Testis (tissue), 2 donors: ENCODE measurements at regions not wholly inside any gene's neighbourhood (a gene's known extent, or its start where the extent isn't known, plus 50 kb on each side); places are given as distances from the start of the nearest gene placed in this dataset.

Experiments used
- POLR2A ChIP-seq: fragments of 450-650 bp; IDR thresholded peaks from one replicate; pipeline ENCODE4 v1.6.1; 2017; ENCODE audit warnings: antibody characterized with exemption, mild to moderate bottlenecking, moderate library complexity
- TF ChIP-seq, protein P1 (sequence below), 3 experiments: fragments of 450-650 bp in 2 of 3; fragments of 200-600 bp in 1 of 3; sonication (generic) in 1 of 3; IDR thresholded peaks; one replicate each; pipeline ENCODE4 v1.5.1; 2016 to 2019; ENCODE audit warnings: antibody characterized with exemption in 3 of 3, mild to moderate bottlenecking in 2 of 3, moderate library complexity in 1 of 3

DNA sequence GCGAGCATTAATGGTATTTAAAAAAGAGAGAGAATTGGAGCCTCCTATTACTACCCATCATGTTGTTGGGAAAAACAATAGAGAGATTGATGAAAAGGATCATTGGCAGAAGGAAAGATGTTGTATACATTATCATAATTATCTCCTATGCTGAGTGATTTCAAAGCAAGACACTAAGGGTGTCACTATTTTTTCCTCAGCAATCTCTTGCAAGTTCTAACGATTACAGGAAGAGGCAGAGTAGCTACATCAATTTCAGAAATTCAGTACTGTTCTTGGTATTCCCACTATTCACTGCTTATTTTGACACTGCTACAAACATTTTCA, 891.2 kb downstream of the C6orf118 start:
- TF ChIP-seq, protein P1, sequence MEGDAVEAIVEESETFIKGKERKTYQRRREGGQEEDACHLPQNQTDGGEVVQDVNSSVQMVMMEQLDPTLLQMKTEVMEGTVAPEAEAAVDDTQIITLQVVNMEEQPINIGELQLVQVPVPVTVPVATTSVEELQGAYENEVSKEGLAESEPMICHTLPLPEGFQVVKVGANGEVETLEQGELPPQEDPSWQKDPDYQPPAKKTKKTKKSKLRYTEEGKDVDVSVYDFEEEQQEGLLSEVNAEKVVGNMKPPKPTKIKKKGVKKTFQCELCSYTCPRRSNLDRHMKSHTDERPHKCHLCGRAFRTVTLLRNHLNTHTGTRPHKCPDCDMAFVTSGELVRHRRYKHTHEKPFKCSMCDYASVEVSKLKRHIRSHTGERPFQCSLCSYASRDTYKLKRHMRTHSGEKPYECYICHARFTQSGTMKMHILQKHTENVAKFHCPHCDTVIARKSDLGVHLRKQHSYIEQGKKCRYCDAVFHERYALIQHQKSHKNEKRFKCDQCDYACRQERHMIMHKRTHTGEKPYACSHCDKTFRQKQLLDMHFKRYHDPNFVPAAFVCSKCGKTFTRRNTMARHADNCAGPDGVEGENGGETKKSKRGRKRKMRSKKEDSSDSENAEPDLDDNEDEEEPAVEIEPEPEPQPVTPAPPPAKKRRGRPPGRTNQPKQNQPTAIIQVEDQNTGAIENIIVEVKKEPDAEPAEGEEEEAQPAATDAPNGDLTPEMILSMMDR (IDR thresholded peaks at IDR 0.05) = no peak
- TF ChIP-seq POLR2A = no peak
